GM18520 (cell line): ENCODE measurements at regions not wholly inside any gene's neighbourhood (a gene's known extent, or its start where the extent isn't known, plus 50 kb on each side); places are given as distances from the start of the nearest gene placed in this dataset.

Source experiments
- ATAC-seq: cut with Tn5 transposase; IDR thresholded peaks from one replicate; pipeline ENCODE4 v1.9.1; 2021; ENCODE audit not compliant: unreplicated experiment

DNA sequence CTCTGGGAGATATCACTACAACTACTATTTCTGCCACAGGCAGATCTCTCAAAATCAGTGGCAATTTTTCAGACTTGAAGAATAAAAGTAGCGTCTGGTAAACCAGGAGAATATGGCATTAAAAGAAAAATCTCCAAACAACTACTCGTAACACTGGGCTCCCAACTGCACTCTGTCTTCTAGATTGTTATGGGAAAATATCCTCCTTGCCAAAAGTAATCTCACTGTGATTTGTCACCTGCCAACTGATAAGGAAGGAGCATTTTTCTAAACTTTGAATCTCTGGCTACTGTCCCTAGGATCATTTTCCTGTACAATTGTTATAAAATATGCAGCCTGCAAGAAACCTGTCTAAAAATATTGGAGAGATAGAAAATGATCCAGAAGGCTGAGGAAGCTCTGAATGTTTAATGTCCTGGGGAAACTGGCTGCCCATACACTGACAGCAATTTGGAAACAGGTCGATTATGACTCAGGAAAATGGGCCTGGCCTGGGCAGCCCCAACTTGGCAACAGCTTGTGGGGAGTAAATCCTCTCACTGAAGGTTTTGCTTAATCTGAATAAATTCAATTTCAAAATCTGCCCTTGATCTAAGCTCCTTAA lies 90.5 kb upstream of the DBX1 start:
- ATAC-seq, result no peak

DNA sequence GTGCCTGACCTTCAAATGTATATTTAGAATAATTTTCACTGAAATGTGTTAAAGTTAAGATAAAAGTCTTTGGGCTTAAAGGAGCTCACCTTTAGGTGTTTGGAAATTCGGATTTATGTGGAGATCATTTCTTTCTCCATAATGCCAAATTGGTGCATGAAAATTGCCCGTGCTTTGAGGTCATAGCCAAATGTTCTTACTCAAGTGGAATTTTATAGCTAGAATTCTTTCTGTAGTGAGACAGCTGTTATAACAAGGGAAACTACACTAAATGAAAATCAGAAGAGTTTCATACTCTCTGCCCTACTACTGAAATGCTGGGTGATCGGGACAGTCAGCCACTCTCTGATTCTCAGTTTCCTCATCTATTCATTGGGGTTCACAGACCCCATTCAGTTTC lies 89.5 kb upstream of the DBX1 start:
- ATAC-seq, result no peak

DNA sequence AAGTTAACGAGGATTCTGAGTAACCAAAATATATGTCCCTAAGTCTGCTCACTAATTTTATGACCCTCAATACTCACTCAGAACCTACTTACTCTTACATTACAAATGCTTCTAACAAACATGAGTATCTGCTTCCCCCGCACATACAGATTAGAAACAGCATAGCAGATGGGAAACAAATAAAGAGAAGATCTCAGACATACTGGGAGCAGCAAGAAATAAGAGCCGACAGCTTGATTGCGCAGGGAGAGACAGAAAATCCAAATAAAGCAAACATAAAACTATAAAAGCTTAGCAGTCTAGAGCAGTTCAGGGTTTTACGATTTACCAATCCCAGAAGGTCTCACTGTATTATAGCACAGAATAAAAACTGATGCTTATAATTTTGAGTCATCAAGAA lies 89.1 kb upstream of the DBX1 start:
- no peak for ATAC-seq

DNA sequence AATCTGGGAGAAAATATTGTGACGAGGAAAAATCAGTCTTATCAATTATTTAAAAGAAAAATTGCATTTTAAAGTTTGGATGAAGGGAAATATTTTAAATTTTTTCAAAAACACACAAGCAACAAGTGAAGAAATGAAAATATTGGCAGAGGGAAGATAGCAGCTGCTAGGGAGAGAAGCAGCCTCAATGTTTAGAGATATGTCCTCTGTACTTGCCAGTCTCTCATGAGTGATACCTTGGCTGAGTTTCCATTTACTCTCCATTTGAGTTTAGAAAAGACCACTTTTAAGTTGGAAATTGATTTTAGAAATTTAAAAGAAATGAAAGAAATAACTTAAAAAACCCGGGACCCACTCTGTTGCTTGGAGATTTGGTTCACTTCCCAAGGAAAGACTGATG lies 88.6 kb upstream of the DBX1 start:
- no peak for ATAC-seq

DNA sequence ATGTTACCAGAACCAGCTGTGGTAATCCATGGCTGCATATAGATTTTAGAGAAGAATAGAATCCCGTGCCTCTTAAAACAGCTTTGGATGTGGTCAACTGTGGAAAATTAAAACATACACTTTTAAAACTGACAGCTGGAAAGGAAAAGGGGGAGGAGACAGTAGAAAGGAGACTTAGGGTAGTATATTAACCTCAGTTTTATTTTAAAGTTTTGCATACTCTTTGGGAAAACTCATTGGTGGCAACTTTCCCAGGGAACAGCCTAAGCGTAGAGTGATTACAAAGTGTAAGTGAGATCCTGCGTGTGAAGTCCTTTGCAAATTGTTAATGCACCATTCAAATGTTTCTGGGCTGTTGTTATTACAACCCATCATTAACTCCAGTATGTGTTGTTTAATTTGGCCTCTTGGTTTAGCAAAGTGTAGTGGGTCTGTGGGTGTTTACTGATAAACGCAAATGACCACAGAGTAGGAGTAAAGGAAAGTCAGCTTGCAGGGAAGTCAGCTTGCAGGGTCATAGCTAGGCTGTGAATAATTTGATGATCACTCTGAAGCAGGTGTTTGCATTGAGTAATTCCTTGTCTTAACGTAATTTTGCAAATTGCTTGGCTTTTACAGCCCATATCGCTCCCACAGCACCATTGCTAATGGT lies 88.0 kb upstream of the DBX1 start:
- no peak for ATAC-seq

DNA sequence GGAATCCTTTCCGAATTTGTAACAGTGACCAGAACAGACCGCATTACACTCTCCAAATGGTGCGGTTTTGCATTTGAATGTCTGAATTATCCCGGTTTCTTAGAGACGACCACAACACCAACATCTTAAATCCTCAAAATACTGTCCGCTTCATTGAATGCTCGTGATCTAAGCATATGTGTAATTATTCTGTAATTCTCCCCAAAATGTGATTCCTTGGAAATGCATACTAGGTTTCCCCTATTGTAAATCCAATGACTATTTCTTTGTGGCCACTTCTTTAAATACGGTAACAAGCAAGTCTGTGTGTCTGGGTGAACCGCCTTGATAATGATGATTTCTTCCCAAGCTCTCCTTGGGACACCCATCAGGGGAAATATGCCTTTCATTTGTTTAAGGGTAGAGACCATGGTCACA lies 87.3 kb upstream of the DBX1 start:
- ATAC-seq, result no peak

DNA sequence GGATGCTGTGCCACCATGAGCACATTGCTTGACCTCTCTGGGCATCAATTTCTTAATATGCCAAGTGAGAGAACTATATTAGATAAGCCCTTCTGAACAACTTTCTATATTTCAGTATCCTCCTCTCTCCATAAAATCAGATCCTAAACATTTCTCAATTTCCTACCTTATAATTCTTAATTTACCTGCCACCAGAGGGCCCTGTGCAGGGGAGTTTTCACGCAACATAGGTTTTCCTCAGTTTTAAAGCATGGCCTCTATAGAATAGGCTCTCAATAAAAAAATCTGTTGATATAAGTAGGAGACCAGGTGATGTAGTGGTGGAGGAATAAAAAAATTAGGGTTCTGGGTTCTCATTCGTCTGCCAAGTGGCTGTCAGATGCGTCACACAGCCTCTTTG lies 83.7 kb upstream of the DBX1 start:
- ATAC-seq, result no peak

DNA sequence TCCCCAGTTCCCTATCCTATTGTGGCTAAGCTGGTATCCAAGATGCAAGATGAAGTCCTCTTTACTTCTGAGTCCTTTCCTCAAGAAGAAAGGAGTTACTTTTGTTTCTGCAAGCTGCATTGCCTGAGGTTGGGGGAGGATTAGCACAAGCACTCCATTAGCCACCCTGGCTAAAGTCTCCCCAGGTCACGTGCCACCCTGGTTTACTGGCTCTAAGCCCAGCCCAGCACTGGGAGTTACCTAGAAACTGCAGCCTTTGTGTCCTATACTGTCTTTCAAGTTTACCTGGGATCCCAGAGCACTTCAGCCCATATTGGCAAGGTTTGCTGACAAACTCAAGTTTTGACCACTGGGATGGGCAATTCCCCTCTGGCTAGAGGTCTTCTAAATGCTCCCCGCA lies 78.4 kb upstream of the DBX1 start:
- no peak for ATAC-seq

DNA sequence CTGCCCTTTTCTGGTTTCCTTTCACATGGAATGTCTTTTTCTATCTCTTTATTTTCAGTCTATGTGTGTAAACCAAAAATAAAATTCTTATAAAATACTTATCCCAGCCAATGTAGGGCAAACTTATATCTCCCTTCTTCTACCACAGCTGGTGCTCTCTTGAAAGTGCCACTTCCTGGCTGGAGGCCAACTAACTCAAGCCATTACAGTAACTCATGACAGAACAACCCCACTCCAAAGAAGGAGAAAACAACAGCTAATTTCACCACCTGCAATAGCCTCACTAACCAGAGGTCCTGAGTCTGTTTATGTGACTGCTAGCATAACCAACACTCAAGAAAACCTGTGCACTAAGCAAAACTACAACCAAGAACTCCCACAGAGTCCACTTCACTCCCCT lies 74.9 kb upstream of the DBX1 start:
- ATAC-seq, result no peak

DNA sequence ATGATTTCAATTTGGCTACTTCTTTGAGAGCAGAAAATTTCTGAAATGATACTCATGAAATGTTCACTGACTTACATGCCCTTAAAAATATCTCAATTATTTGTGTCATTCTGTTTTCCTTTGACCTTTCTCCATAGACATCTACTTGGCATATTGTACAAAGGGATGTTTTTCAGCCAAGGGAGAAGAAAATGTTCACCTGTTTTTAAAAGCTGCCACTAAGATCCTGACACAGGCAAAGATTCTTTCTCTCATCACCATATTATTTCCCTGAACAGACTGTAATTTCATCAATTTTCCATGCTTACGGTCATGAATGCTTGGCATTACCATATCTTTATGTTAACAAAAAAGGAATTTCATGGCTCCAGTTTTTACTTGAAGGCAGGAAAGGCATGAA lies 67.4 kb upstream of the DBX1 start:
- ATAC-seq, result no peak

DNA sequence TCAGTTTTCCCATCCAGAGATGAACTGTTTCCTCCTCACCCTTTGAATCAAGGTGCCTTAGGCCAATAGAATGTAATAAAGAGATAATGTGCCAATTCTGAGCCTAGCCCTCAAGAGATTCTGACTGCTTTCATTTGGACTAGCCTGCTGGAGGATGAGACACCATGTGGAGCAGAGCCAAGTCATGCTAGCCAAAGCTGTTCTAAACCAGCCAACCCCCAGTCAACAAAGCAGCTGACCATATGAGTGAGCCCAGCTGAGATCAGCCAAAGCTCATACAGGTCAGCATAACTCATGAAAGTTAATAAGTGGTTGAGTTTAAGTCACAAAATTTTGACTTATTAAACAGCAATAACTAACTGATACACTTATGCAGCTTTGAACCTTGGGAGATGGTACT lies 66.7 kb upstream of the DBX1 start:
- no peak for ATAC-seq

DNA sequence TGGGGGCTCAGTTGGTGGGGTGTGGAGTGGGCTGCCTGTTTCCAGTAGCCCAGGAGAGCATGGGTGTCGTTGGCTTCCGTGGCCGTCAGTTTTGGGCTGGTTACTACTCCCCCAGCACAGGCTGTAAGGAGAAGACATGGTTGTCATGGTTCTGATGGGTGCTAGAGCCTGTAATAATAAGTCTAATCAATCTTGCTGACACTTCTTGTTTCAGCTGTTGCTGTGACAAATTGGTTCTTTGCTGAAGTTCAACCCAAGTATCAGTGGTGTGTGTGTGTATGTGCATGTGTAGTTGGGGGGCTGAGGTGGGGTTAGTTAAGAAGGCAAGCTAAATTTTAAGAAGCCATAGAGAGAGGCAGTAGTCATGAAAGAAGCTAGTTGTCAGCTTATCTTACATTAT lies 61.3 kb upstream of the DBX1 start:
- no peak for ATAC-seq

DNA sequence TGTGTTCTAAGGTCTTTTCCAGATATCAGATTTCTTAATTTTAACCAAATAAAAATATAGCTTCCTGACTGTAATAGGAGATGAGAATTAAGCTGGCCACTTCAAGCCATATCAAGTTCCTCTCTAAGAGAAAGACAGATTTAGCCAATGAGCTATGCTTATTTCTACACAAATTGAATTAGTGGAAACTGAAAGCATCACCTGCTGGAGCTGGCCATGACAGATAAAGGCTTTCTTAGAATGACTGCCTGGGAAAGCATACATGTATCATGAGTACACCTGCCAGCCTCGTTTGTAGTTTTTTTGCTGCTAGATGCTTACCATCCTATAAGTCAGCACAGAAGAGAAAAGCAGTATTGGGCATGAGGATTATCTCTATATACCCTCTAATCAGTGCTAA lies 53.5 kb upstream of the DBX1 start:
- peak; percentile 52 for ATAC-seq

DNA sequence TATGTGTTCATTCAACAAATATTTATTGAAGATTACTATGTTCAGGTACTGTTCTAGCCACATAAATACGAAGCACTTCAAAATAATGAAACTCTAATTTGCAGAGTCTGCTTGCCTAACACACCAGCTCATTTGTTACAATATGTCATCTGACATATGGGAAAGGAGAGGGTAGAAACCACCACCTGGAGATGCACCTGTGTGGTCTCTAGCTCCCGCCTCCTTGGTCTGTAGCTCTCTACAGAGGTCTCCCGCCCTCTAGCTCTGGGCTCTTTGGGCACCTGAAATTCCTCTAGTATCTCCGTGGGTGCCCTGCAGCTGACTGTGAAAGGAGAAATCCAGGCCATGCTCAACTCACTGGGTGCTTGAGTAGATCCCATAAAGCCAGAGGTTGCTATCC lies 51.4 kb upstream of the DBX1 start:
- no peak for ATAC-seq
